ENCODE measurements at regions not wholly inside any gene's neighbourhood (a gene's known extent, or its start where the extent isn't known, plus 50 kb on each side); places are given as distances from the start of the nearest gene placed in this dataset.

DNA sequence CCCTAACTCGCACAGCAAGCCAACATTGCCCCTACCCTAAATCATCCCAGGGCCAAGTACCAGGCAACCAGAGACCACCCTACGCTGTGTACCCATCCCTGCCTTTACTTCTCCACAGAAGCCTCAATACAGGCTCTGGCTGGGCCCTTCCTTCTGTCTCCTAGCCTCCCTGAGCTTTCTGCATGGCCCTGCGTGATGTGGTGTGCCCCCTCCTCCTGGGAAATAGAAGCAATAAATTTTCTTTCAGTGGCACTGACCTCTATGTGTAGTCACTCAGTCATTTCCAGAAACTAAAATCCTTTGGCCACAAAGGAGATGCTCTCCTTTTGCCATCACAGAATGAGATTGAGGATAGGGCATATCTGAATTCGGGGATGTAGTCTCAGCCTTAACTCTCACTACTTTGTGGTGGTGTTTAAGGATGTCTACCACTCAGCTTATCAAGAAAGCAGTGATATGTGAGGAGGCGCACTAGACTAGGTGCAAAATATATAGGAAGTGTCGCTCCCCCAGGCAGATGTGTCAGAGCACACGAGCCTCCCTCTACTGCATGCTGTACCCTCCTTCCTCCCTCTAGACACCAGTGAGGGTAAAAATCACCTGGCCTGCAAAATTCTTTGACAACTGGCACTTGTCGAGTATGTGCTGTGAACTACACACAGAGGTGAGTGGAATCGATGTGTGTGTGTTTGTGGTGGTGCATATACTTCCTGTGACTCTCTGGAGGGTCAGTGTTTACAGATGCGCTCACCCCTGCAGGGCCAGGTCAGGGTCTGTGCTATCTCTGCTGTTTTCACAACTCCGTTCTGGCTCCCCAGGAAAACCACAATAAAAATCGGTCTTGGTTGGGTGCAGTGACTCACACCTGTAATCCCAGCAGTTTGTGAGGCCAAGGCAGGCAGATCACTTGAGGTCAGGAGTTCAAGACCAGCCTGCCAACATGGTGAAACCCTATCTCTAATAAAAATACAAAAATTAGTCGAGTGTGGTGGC lies 825.9 kb upstream of the IGFBP3 start:
- no peak for TF ChIP-seq POLR2A (IDR thresholded peaks at IDR 0.05)
- TF ChIP-seq, protein P1, sequence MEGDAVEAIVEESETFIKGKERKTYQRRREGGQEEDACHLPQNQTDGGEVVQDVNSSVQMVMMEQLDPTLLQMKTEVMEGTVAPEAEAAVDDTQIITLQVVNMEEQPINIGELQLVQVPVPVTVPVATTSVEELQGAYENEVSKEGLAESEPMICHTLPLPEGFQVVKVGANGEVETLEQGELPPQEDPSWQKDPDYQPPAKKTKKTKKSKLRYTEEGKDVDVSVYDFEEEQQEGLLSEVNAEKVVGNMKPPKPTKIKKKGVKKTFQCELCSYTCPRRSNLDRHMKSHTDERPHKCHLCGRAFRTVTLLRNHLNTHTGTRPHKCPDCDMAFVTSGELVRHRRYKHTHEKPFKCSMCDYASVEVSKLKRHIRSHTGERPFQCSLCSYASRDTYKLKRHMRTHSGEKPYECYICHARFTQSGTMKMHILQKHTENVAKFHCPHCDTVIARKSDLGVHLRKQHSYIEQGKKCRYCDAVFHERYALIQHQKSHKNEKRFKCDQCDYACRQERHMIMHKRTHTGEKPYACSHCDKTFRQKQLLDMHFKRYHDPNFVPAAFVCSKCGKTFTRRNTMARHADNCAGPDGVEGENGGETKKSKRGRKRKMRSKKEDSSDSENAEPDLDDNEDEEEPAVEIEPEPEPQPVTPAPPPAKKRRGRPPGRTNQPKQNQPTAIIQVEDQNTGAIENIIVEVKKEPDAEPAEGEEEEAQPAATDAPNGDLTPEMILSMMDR (IDR thresholded peaks at IDR 0.05) = no peak

Measured in adrenal gland (tissue), 5 donors.